SJSA1 (cell line): ENCODE measurements at regions not wholly inside any gene's neighbourhood (a gene's known extent, or its start where the extent isn't known, plus 50 kb on each side); places are given as distances from the start of the nearest gene placed in this dataset.
"Not testable (repeated sequence)": the region's sequence is repeated elsewhere in the genome, so short reads cannot be mapped to it uniquely, and the experiment has no call there.

Experiments
- DNase-seq, 2 experiments: peaks; one replicate each; pipeline ENCODE4 v3.0.0-alpha.2; 2015 to 2020; ENCODE audit warnings: low spot score in 2 of 2, low read depth in 1 of 2
- H3K27ac ChIP-seq: fragments of 250-450 bp; sonication (Bioruptor Pico); 2 replicates; pipeline ENCODE4 v1.5.1; 2020; ENCODE audit warnings: mild to moderate bottlenecking, moderate library complexity
- H3K27me3 ChIP-seq: fragments of 250-450 bp; sonication (Bioruptor Pico); replicated peaks from 2 replicates; pipeline ENCODE4 v1.5.1; 2020; ENCODE audit warnings: mild to moderate bottlenecking, moderate library complexity
- H3K36me3 ChIP-seq: fragments of 250-450 bp; sonication (Bioruptor Pico); 2 replicates; pipeline ENCODE4 v1.5.1; 2020; ENCODE audit warnings: mild to moderate bottlenecking
- H3K4me1 ChIP-seq: fragments of 250-450 bp; sonication (Bioruptor Pico); replicated peaks from 2 replicates; pipeline ENCODE4 v1.6.1; 2021; ENCODE audit warnings: mild to moderate bottlenecking
- H3K4me3 ChIP-seq: fragments of 250-450 bp; sonication (Bioruptor Pico); 2 replicates; pipeline ENCODE4 v1.5.1; 2020; ENCODE audit warnings: mild to moderate bottlenecking
- H3K9me3 ChIP-seq: fragments of 250-450 bp; sonication (Bioruptor Pico); replicated peaks from 2 replicates; pipeline ENCODE4 v1.5.1; 2020; ENCODE audit warnings: mild to moderate bottlenecking

GRCh38 chr10:53548664-53549063 is 776.1 kb upstream of the MBL2 start:
- Histone ChIP-seq H3K4me3 (no peak overlapping the region), H3K9me3 (no peaks in the 10 kb centered on the region), H3K4me1 (no peaks in the 10 kb centered on the region), H3K27me3 (no peaks in the 10 kb centered on the region), H3K27ac (no peak overlapping the region), H3K36me3 (no peaks in the 10 kb centered on the region)
- no peak for DNase-seq

- H3K4me3 ChIP-seq: no peak overlapping the region
- H3K9me3 ChIP-seq: no peaks in the 10 kb centered on the region
- H3K4me1 ChIP-seq: no peaks in the 10 kb centered on the region
- no peak overlapping the region for H3K27ac ChIP-seq
- no peaks in the 10 kb centered on the region for H3K36me3 ChIP-seq
- H3K27me3 ChIP-seq: no peaks in the 10 kb centered on the region
- DNase-seq: no peak
These were observed 774.8 kb upstream of the MBL2 start for GRCh38 chr10:53547364-53547763.

- H3K27me3 ChIP-seq: no peaks in the 10 kb centered on the region
- no peak for DNase-seq
- no peaks in the 10 kb centered on the region for H3K4me1 ChIP-seq
- H3K9me3 ChIP-seq: 0 out of 2 replicates have a peak, but pooled peaks cover 2% of the 10 kb centered on the region
- no peak overlapping the region for H3K27ac ChIP-seq
- no peak overlapping the region for H3K4me3 ChIP-seq
- H3K36me3 ChIP-seq: no peaks in the 10 kb centered on the region
These were observed 770.8 kb upstream of the MBL2 start for GRCh38 chr10:53543410-53543809.

- Histone ChIP-seq H3K9me3 (0 out of 2 replicates have a peak, but pooled peaks cover 2% of the 10 kb centered on the region), H3K36me3 (no peaks in the 10 kb centered on the region), H3K27me3 (no peaks in the 10 kb centered on the region), H3K4me1 (no peaks in the 10 kb centered on the region), H3K27ac (no peak overlapping the region), H3K4me3 (no peak overlapping the region)
- no peak for DNase-seq
These were observed 764.9 kb upstream of the MBL2 start for GRCh38 chr10:53537508-53537907.

- Histone ChIP-seq H3K27ac (no peak overlapping the region), H3K4me1 (no peaks in the 10 kb centered on the region), H3K36me3 (no peaks in the 10 kb centered on the region), H3K27me3 (no peaks in the 10 kb centered on the region), H3K4me3 (no peak overlapping the region), H3K9me3 (0 out of 2 replicates have a peak, but pooled peaks cover 2% of the 10 kb centered on the region)
- DNase-seq: no peak
These were observed 763.7 kb upstream of the MBL2 start for GRCh38 chr10:53536322-53536721.

- Histone ChIP-seq H3K4me3 (no peak overlapping the region), H3K4me1 (no peaks in the 10 kb centered on the region), H3K9me3 (0 out of 2 replicates have a peak, but pooled peaks cover 2% of the 10 kb centered on the region), H3K27me3 (no peaks in the 10 kb centered on the region), H3K36me3 (no peaks in the 10 kb centered on the region), H3K27ac (no peak overlapping the region)
- no peak for DNase-seq
These were observed 761.8 kb upstream of the MBL2 start for GRCh38 chr10:53534428-53534827.

- Histone ChIP-seq H3K27me3 (no peaks in the 10 kb centered on the region), H3K27ac (no peak overlapping the region), H3K4me3 (no peak overlapping the region), H3K36me3 (no peaks in the 10 kb centered on the region), H3K4me1 (no peaks in the 10 kb centered on the region), H3K9me3 (no peaks in the 10 kb centered on the region)
- no peak for DNase-seq
These were observed 756.4 kb upstream of the MBL2 start for GRCh38 chr10:53528974-53529373.

- Histone ChIP-seq H3K27ac (no peak overlapping the region), H3K36me3 (no peaks in the 10 kb centered on the region), H3K4me1 (no peaks in the 10 kb centered on the region), H3K9me3 (peaks cover 9% of the 10 kb centered on the region; the same call in 1 of the 2 replicates), H3K4me3 (no peak overlapping the region), H3K27me3 (no peaks in the 10 kb centered on the region)
- DNase-seq: no peak
These were observed 748.5 kb upstream of the MBL2 start for GRCh38 chr10:53521046-53521445.

GRCh38 chr10:53508197-53508596 is 735.6 kb upstream of the MBL2 start:
- H3K4me3 ChIP-seq: no peak overlapping the region
- H3K36me3 ChIP-seq: no peaks in the 10 kb centered on the region
- DNase-seq: no peak
- H3K27ac ChIP-seq: no peak overlapping the region
- H3K9me3 ChIP-seq: 0 out of 2 replicates have a peak, but pooled peaks cover 4% of the 10 kb centered on the region
- no peaks in the 10 kb centered on the region for H3K4me1 ChIP-seq
- no peaks in the 10 kb centered on the region for H3K27me3 ChIP-seq

GRCh38 chr10:53504492-53504891 is 731.9 kb upstream of the MBL2 start:
- not testable (repeated sequence) for H3K4me3 ChIP-seq, DNase-seq, H3K4me1 ChIP-seq, H3K27me3 ChIP-seq, H3K36me3 ChIP-seq, H3K27ac ChIP-seq, H3K9me3 ChIP-seq

GRCh38 chr10:53491774-53492173 is 719.2 kb upstream of the MBL2 start:
- no peaks in the 10 kb centered on the region for H3K36me3 ChIP-seq
- H3K9me3 ChIP-seq: no peaks in the 10 kb centered on the region; the same call in 1 of the 2 replicates
- no peak overlapping the region for H3K27ac ChIP-seq
- H3K4me1 ChIP-seq: no peaks in the 10 kb centered on the region
- H3K4me3 ChIP-seq: no peak overlapping the region
- DNase-seq: no peak
- no peaks in the 10 kb centered on the region for H3K27me3 ChIP-seq

- no peak overlapping the region for H3K27ac ChIP-seq
- no peak overlapping the region for H3K4me3 ChIP-seq
- H3K4me1 ChIP-seq: no peaks in the 10 kb centered on the region
- no peaks in the 10 kb centered on the region for H3K27me3 ChIP-seq
- no peaks in the 10 kb centered on the region; the same call in 1 of the 2 replicates for H3K9me3 ChIP-seq
- no peak for DNase-seq
- no peaks in the 10 kb centered on the region for H3K36me3 ChIP-seq
These were observed 718.0 kb upstream of the MBL2 start for GRCh38 chr10:53490553-53490952.

- Histone ChIP-seq H3K27me3 (no peaks in the 10 kb centered on the region), H3K27ac (no peak overlapping the region)
- DNase-seq: no peak
These were observed 717.0 kb upstream of the MBL2 start for GRCh38 chr10:53489335-53490182.

GRCh38 chr10:53487019-53487983 is 714.7 kb upstream of the MBL2 start:
- Histone ChIP-seq H3K4me3 (no peak overlapping the region), H3K36me3 (no peaks in the 10 kb centered on the region), H3K4me1 (no peaks in the 10 kb centered on the region), H3K27me3 (no peaks in the 10 kb centered on the region), H3K27ac (no peak overlapping the region), H3K9me3 (no peaks in the 10 kb centered on the region; the same call in 1 of the 2 replicates)
- DNase-seq: no peak

More at GRCh38 chr10:53489335-53490182, 717.0 kb upstream of the MBL2 start:
- Histone ChIP-seq H3K4me3 (no peak overlapping the region), H3K9me3 (no peaks in the 10 kb centered on the region; the same call in 1 of the 2 replicates), H3K36me3 (no peaks in the 10 kb centered on the region), H3K4me1 (no peaks in the 10 kb centered on the region)
